SK-N-SH (cell line): ENCODE measurements at regions not wholly inside any gene's neighbourhood (a gene's known extent, or its start where the extent isn't known, plus 50 kb on each side); places are given as distances from the start of the nearest gene placed in this dataset.
"Not testable (repeated sequence)": the region's sequence is repeated elsewhere in the genome, so short reads cannot be mapped to it uniquely, and the experiment has no call there.

Experiments used
- CTCF ChIA-PET: fragments of 300-600, 350-600 bp; formaldehyde crosslinking; extraction: SDS; loops from one replicate; lab custom pipeline; 2021; lab: Yijun Ruan, JAX
- POLR2A ChIA-PET: fragments of 350-600 bp; sonication (Branson Sonifier 250); formaldehyde crosslinking; extraction: SDS; loops from one replicate; lab custom pipeline; 2020; ENCODE audit warnings: antibody characterized with exemption, inconsistent platforms; lab: Yijun Ruan, JAX
- DNase-seq: peaks from one replicate; pipeline ENCODE4 v3.0.0; 2012
- H2AFZ ChIP-seq: fragments of 200-600 bp; sonication (generic); 2 replicates; pipeline ENCODE4 v1.8.1; 2016; ENCODE audit warnings: antibody characterized with exemption, mild to moderate bottlenecking, low read depth
- H3F3A ChIP-seq: fragments of 200-600 bp; sonication (generic); replicated peaks from 2 replicates; pipeline ENCODE3; 2016; ENCODE audit warnings: antibody characterized with exemption, mild to moderate bottlenecking; ENCODE audit not compliant: insufficient read depth
- H3K27ac ChIP-seq, 2 experiments: fragments of 200-500 bp in 1 of 2; fragments of 200-600 bp in 1 of 2; sonication (Bioruptor generic) in 1 of 2; sonication (generic), shearing (Covaris generic) in 1 of 2; 2 replicates each; pipeline versions ENCODE4 v1.5.1 to v1.6.1; 2014 to 2016; ENCODE audit warnings: low read depth in 2 of 2, inconsistent platforms in 1 of 2, low read length in 1 of 2, mild to moderate bottlenecking in 1 of 2, mixed read lengths in 1 of 2
- H3K27me3 ChIP-seq: fragments of 200-600 bp; sonication (generic), shearing (Covaris generic); 2 replicates; pipeline ENCODE4 v1.6.1; 2016; ENCODE audit warnings: mixed run types; ENCODE audit not compliant: insufficient read depth
- H3K36me3 ChIP-seq, 2 experiments: fragments of 200-500 bp in 1 of 2; fragments of 200-600 bp in 1 of 2; sonication (Bioruptor generic) in 1 of 2; sonication (generic) in 1 of 2; replicated peaks in 1 of 2; 2 replicates each; pipeline versions ENCODE3 to v1.5.1; 2014 to 2016; ENCODE audit warnings: low read length in 1 of 2, mild to moderate bottlenecking in 1 of 2; ENCODE audit not compliant: insufficient read depth in 2 of 2, control insufficient read depth in 1 of 2
- H3K4me1 ChIP-seq, 2 experiments: fragments of 200-500 bp in 1 of 2; fragments of 200-600 bp in 1 of 2; sonication (Bioruptor generic) in 1 of 2; sonication (generic), shearing (Covaris generic) in 1 of 2; 2 replicates each; pipeline versions ENCODE4 v1.5.1 to v1.6.1; 2014 to 2016; ENCODE audit warnings: low read depth in 1 of 2, low read length in 1 of 2, mixed run types in 1 of 2; ENCODE audit not compliant: insufficient read depth in 2 of 2, control insufficient read depth in 1 of 2
- H3K4me2 ChIP-seq: fragments of 200-600 bp; sonication (generic), shearing (Covaris generic); 2 replicates; pipeline ENCODE4 v1.6.1; 2017; ENCODE audit warnings: mixed run types
- H3K4me3 ChIP-seq, 2 experiments: fragments of 200-500 bp in 1 of 2; fragments of 200-600 bp in 1 of 2; sonication (Bioruptor generic) in 1 of 2; sonication (generic), shearing (Covaris generic) in 1 of 2; 2 replicates each; pipeline versions ENCODE4 v1.5.1 to v1.8.1; 2014 to 2016; ENCODE audit warnings: low read depth in 2 of 2, inconsistent platforms in 1 of 2, low read length in 1 of 2, mild to moderate bottlenecking in 1 of 2, mixed read lengths in 1 of 2, moderate library complexity in 1 of 2
- H3K79me2 ChIP-seq: fragments of 200-600 bp; sonication (generic); 2 replicates; pipeline ENCODE4 v1.8.1; 2017; ENCODE audit warnings: mild to moderate bottlenecking; ENCODE audit not compliant: insufficient read depth
- H3K9ac ChIP-seq: fragments of 200-600 bp; sonication (generic); 2 replicates; pipeline ENCODE4 v1.6.1; 2017; ENCODE audit warnings: mixed run types
- H3K9me2 ChIP-seq: fragments of 200-600 bp; sonication (generic); 2 replicates; pipeline ENCODE4 v1.6.1; 2017; ENCODE audit warnings: mixed run types
- H3K9me3 ChIP-seq: fragments of 200-600 bp; sonication (generic); 2 replicates; pipeline ENCODE4 v1.6.1; 2017; ENCODE audit warnings: mixed run types, mild to moderate bottlenecking, moderate library complexity
- H4K20me1 ChIP-seq: fragments of 200-600 bp; sonication (generic); 2 replicates; pipeline ENCODE4 v1.6.1; 2017; ENCODE audit warnings: mild to moderate bottlenecking, mixed run types; ENCODE audit not compliant: insufficient read depth
- WGBS: methylation state at CpG from one replicate; pipeline ENCODE4 v1.1.6; 2017; ENCODE audit warnings: low lambda C conversion rate; 5-methylcytosine and 5-hydroxymethylcytosine counted together

DNA sequence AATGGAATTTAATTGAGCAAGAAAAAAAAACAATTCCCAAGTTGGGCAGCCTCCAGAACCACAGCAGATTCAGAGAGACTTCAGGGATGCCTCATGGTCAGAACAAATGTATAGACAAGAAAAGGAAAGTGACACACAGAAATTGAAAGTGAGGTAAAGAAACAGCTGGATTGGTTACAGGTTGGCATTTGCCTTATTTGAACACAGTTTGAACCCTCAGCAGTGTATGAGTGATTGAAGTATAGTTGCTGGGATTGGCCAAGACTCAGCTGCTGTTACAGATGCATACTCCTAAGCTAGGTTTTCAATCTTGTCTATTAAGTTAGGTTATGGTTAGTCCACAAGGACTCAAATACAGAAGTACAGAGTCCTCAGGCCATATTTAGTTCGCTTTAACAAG is 57.9 kb upstream of the GOLGA8Q start:
- H3K79me2 ChIP-seq, H3K27me3 ChIP-seq, H3K27ac ChIP-seq, H2AFZ ChIP-seq, POLR2A ChIA-PET, H3K9me2 ChIP-seq, H4K20me1 ChIP-seq, CTCF ChIA-PET, H3K4me3 ChIP-seq, H3K9me3 ChIP-seq, H3K36me3 ChIP-seq, H3K4me1 ChIP-seq, H3K9ac ChIP-seq, DNase-seq, H3F3A ChIP-seq, H3K4me2 ChIP-seq: not testable (repeated sequence)
- WGBS = no CpG with 5 or more reads among the region's 1 CpG

GRCh38 chr15:30497275-30497674 is 54.6 kb upstream of the GOLGA8Q start:
- H3K27ac ChIP-seq, H3K9me2 ChIP-seq, H4K20me1 ChIP-seq, DNase-seq, POLR2A ChIA-PET, H3K79me2 ChIP-seq, CTCF ChIA-PET, H3F3A ChIP-seq, H3K36me3 ChIP-seq, H2AFZ ChIP-seq, H3K27me3 ChIP-seq, H3K9me3 ChIP-seq, H3K4me1 ChIP-seq, H3K4me3 ChIP-seq, H3K9ac ChIP-seq, H3K4me2 ChIP-seq: not testable (repeated sequence)

GRCh38 chr15:30499233-30499632 is 52.6 kb upstream of the GOLGA8Q start:
- H3K27ac ChIP-seq, H3K4me1 ChIP-seq, DNase-seq, H3K9me3 ChIP-seq, H3K9ac ChIP-seq, CTCF ChIA-PET, H2AFZ ChIP-seq, H4K20me1 ChIP-seq, H3K27me3 ChIP-seq, H3K79me2 ChIP-seq, H3K4me3 ChIP-seq, H3F3A ChIP-seq, POLR2A ChIA-PET, H3K9me2 ChIP-seq, H3K4me2 ChIP-seq, H3K36me3 ChIP-seq: not testable (repeated sequence)
- WGBS = no CpG with 5 or more reads among the region's 7 CpGs

DNA sequence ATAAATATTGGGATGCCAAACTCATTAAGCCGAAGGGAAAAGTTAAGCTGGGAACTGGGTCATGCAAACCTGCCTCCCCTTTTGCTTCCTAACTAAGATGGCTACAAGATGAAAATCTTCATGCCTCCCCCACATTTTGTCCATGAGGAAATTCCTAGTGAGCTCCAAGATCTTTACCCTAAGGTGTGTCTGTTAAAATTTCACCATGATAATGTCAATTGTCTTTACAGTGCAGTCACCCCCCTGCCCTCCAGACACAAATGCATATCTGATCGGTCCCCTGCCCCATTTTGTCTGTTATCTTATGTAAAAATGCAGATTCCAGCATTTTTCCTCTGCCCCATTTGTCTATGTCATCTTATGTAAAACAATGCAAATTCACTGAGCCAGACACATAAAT is 51.3 kb upstream of the GOLGA8Q start:
- H3K79me2 ChIP-seq, H3F3A ChIP-seq, H3K4me1 ChIP-seq, POLR2A ChIA-PET, H3K9ac ChIP-seq, H3K9me2 ChIP-seq, H2AFZ ChIP-seq, H3K27ac ChIP-seq, CTCF ChIA-PET, DNase-seq, H3K9me3 ChIP-seq, H3K4me3 ChIP-seq, H3K4me2 ChIP-seq, H3K27me3 ChIP-seq, H4K20me1 ChIP-seq, H3K36me3 ChIP-seq: not testable (repeated sequence)
- WGBS = 92% methylated on average over 1 of the region's 2 CpGs
